CD4-positive, alpha-beta memory T cell (primary cell): ENCODE measurements at regions not wholly inside any gene's neighbourhood (a gene's known extent, or its start where the extent isn't known, plus 50 kb on each side); places are given as distances from the start of the nearest gene placed in this dataset.

Experiments used
- CTCF ChIA-PET: fragments of 350-600 bp; sonication (Branson Sonifier 250); formaldehyde crosslinking; loops from one replicate; lab custom pipeline; 2021; ENCODE audit warnings: inconsistent platforms; ENCODE audit not compliant: partially characterized antibody; lab: Charles Lee
- POLR2A ChIA-PET: fragments of 350-600 bp; sonication (Branson Sonifier 250); formaldehyde crosslinking; loops from one replicate; lab custom pipeline; 2021; ENCODE audit not compliant: partially characterized antibody; lab: Charles Lee
- DNase-seq, 5 donors: peaks; one replicate each; pipeline versions ENCODE4 v3.0.0 to v3.0.0-alpha.2; 2020 to 2022; ENCODE audit warnings: mixed read lengths in 1 of 5
- H3K27ac ChIP-seq: one replicate; pipeline ENCODE4 v1.7.0; 2013; ENCODE audit warnings: low read depth, low read length
- H3K27me3 ChIP-seq: 2 replicates; pipeline ENCODE4 v1.7.0; 2013; ENCODE audit warnings: mild to moderate bottlenecking, low read length, moderate library complexity; ENCODE audit not compliant: insufficient read depth
- H3K36me3 ChIP-seq: 2 replicates; pipeline ENCODE4 v1.7.0; 2013; ENCODE audit warnings: mild to moderate bottlenecking, low read length, moderate library complexity; ENCODE audit not compliant: insufficient read depth
- H3K4me1 ChIP-seq: 2 replicates; pipeline ENCODE4 v1.7.0; 2013; ENCODE audit warnings: mild to moderate bottlenecking, low read length, moderate library complexity; ENCODE audit not compliant: insufficient read depth
- H3K4me3 ChIP-seq, 2 donors: one replicate each; pipeline ENCODE4 v1.7.0; 2013; ENCODE audit warnings: low read length in 2 of 2, mild to moderate bottlenecking in 1 of 2
- H3K9me3 ChIP-seq, 2 donors: one replicate each; pipeline ENCODE4 v1.7.0; 2013; ENCODE audit warnings: low read length in 2 of 2, control low read depth in 1 of 2; ENCODE audit not compliant: control insufficient read depth in 1 of 2
- H3K27ac Mint-ChIP-seq, 7 donors: one replicate each; pipeline ENCODE4 v1.8.0; 2020 to 2021; ENCODE audit warnings: mixed read lengths in 7 of 7, mild to moderate bottlenecking in 6 of 7, inconsistent platforms in 3 of 7, moderate library complexity in 3 of 7
- H3K27me3 Mint-ChIP-seq, 2 donors: one replicate each; pipeline ENCODE4 v1.8.0; 2020 to 2021; ENCODE audit warnings: mixed read lengths in 2 of 2
- H3K36me3 Mint-ChIP-seq, 2 donors: one replicate each; pipeline ENCODE4 v1.8.0; 2020 to 2021; ENCODE audit warnings: mixed read lengths in 2 of 2, inconsistent platforms in 1 of 2, mild to moderate bottlenecking in 1 of 2
- H3K4me1 Mint-ChIP-seq, 4 donors: one replicate each; pipeline ENCODE4 v1.8.0; 2020 to 2021; ENCODE audit warnings: mixed read lengths in 4 of 4, mild to moderate bottlenecking in 1 of 4
- H3K4me3 Mint-ChIP-seq, 8 donors: one replicate each; pipeline ENCODE4 v1.8.0; 2020 to 2021; ENCODE audit warnings: mixed read lengths in 8 of 8, mild to moderate bottlenecking in 7 of 8, moderate library complexity in 6 of 8, inconsistent platforms in 3 of 8
- H3K9me3 Mint-ChIP-seq, 8 donors: one replicate each; pipeline ENCODE4 v1.8.0; 2020 to 2021; ENCODE audit warnings: mixed read lengths in 8 of 8, mild to moderate bottlenecking in 5 of 8, inconsistent platforms in 3 of 8, moderate library complexity in 1 of 8
- intact Hi-C: fragments of 100-400 bp; cut with micrococcal nuclease; formaldehyde crosslinking; loops from one replicate; pipeline ENCODE4 v1.15.1; 2023

- POLR2A ChIA-PET = no interaction called here
- no peaks in the 10 kb centered on the region for H3K9me3 ChIP-seq
- no peaks in the 10 kb centered on the region for H3K4me1 Mint-ChIP-seq
- no peak overlapping the region for H3K4me3 ChIP-seq
- no peaks in the 10 kb centered on the region for H3K27me3 ChIP-seq
- H3K27me3 Mint-ChIP-seq = no peaks in the 10 kb centered on the region
- no peak overlapping the region for H3K4me3 Mint-ChIP-seq
- H3K27ac ChIP-seq = no peak overlapping the region
- DNase-seq = no peak
- no peaks in the 10 kb centered on the region for H3K36me3 Mint-ChIP-seq
- no peaks in the 10 kb centered on the region for H3K36me3 ChIP-seq
- no peaks in the 10 kb centered on the region for H3K4me1 ChIP-seq
- intact Hi-C loops = no loop called here
- H3K9me3 Mint-ChIP-seq = peaks cover 2 to 13% (median 6%) of the 10 kb centered on the region in 8 donors
- CTCF ChIA-PET = no interaction called here
- H3K27ac Mint-ChIP-seq = no peak overlapping the region
These were observed 1149.1 kb upstream of the NRXN1 start for GRCh38 chr2:52181080-52181479.

- H3K27me3 Mint-ChIP-seq = no peaks in the 10 kb centered on the region
- no peak overlapping the region for H3K4me3 Mint-ChIP-seq
- Histone ChIP-seq H3K4me1 (no peaks in the 10 kb centered on the region), H3K4me3 (no peak overlapping the region), H3K36me3 (no peaks in the 10 kb centered on the region), H3K27ac (no peak overlapping the region), H3K9me3 (no peaks in the 10 kb centered on the region), H3K27me3 (no peaks in the 10 kb centered on the region)
- POLR2A ChIA-PET = no interaction called here
- intact Hi-C loops = no loop called here
- CTCF ChIA-PET = no interaction called here
- no peaks in the 10 kb centered on the region for H3K36me3 Mint-ChIP-seq
- H3K4me1 Mint-ChIP-seq = no peaks in the 10 kb centered on the region
- no peak overlapping the region for H3K27ac Mint-ChIP-seq
- DNase-seq = no peak
- peaks cover 2 to 7% (median 3%) of the 10 kb centered on the region in 8 donors for H3K9me3 Mint-ChIP-seq
These were observed 1146.9 kb upstream of the NRXN1 start for GRCh38 chr2:52178845-52179244.

- Mint-ChIP-seq H3K27me3 (no peaks in the 10 kb centered on the region), H3K4me3 (no peak overlapping the region), H3K9me3 (peaks cover 0 to 4% (median 0%) of the 10 kb centered on the region in 8 donors), H3K4me1 (no peaks in the 10 kb centered on the region), H3K27ac (no peak overlapping the region), H3K36me3 (no peaks in the 10 kb centered on the region)
- no peak for DNase-seq
- no peaks in the 10 kb centered on the region for H3K4me1 ChIP-seq
- no peak overlapping the region for H3K27ac ChIP-seq
- intact Hi-C loops = no loop called here
- H3K9me3 ChIP-seq = no peaks in the 10 kb centered on the region
- no peak overlapping the region for H3K4me3 ChIP-seq
- H3K27me3 ChIP-seq = no peaks in the 10 kb centered on the region
- CTCF ChIA-PET = no interaction called here
- POLR2A ChIA-PET = no interaction called here
- no peaks in the 10 kb centered on the region for H3K36me3 ChIP-seq
These were observed 1113.1 kb upstream of the NRXN1 start for GRCh38 chr2:52145005-52145404.

DNA sequence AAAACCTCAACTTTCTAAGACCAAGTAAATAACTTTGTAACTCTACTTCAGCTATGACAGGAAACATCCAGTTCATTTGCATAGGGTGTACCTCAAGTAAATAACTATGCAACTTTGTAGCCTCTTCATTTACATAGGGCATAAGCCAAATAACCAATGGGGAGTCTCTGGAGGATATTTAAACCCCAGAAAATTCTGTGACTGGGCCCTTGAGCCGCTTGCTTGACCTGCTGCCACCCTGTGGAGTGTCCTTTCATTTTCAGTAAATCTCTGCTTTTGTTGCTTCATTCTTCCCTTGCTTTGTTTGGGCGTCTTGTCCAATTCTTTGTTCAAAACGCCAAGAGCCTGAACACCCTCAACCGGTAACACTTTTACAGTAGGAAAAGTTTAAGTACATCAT, 1112.7 kb upstream of the NRXN1 start:
- no peaks in the 10 kb centered on the region for H3K4me1 Mint-ChIP-seq
- Histone ChIP-seq H3K27ac (no peak overlapping the region), H3K4me3 (no peak overlapping the region), H3K27me3 (no peaks in the 10 kb centered on the region), H3K9me3 (no peaks in the 10 kb centered on the region), H3K36me3 (no peaks in the 10 kb centered on the region), H3K4me1 (no peaks in the 10 kb centered on the region)
- no peak overlapping the region for H3K27ac Mint-ChIP-seq
- DNase-seq = no peak
- H3K36me3 Mint-ChIP-seq = no peaks in the 10 kb centered on the region
- intact Hi-C loops = no loop called here
- H3K27me3 Mint-ChIP-seq = no peaks in the 10 kb centered on the region
- POLR2A ChIA-PET = no interaction called here
- CTCF ChIA-PET = no interaction called here
- peaks cover 0 to 4% (median 0%) of the 10 kb centered on the region in 8 donors for H3K9me3 Mint-ChIP-seq
- no peak overlapping the region for H3K4me3 Mint-ChIP-seq

DNA sequence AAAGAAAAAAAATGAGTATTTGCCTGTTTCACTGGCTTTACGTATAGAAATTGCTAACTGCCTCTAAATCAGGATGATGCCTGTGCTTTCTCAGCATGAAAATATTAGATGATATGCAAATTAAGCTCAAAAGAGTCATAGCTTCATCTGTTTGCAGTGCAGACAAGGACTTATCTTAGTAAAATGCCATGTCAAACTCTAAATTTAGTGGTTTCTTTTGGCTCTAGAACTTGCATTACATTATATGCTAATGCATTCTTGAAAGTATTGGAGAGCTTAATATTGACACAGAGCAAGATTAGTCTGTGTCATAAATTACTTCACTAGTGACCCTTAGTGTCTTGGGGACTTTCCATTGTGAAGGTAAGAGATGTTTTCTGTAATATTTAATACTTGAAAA, 1109.1 kb upstream of the NRXN1 start:
- H3K9me3 Mint-ChIP-seq = peaks cover 0 to 6% (median 1%) of the 10 kb centered on the region in 8 donors
- H3K36me3 Mint-ChIP-seq = no peaks in the 10 kb centered on the region
- DNase-seq = no peak
- no peak overlapping the region for H3K4me3 Mint-ChIP-seq
- Histone ChIP-seq H3K27me3 (no peaks in the 10 kb centered on the region), H3K4me3 (no peak overlapping the region), H3K36me3 (no peaks in the 10 kb centered on the region), H3K27ac (no peak overlapping the region), H3K9me3 (no peaks in the 10 kb centered on the region), H3K4me1 (no peaks in the 10 kb centered on the region)
- POLR2A ChIA-PET = no interaction called here
- no peak overlapping the region for H3K27ac Mint-ChIP-seq
- no peaks in the 10 kb centered on the region for H3K27me3 Mint-ChIP-seq
- CTCF ChIA-PET = no interaction called here
- H3K4me1 Mint-ChIP-seq = no peaks in the 10 kb centered on the region
- intact Hi-C loops = no loop called here

GRCh38 chr2:52139241-52139640, 1107.3 kb upstream of the NRXN1 start:
- CTCF ChIA-PET = interaction anchor here (1.2 kb wide), 1 partner anchor 13 kb away, joined by 3 read pairs; no protein-coding TSS in a partner anchor
- H3K36me3 Mint-ChIP-seq = no peaks in the 10 kb centered on the region
- no peak overlapping the region for H3K27ac Mint-ChIP-seq
- no peak for DNase-seq
- POLR2A ChIA-PET = no interaction called here
- H3K4me3 Mint-ChIP-seq = no peak overlapping the region
- Histone ChIP-seq H3K27ac (no peak overlapping the region), H3K36me3 (no peaks in the 10 kb centered on the region), H3K4me1 (no peaks in the 10 kb centered on the region), H3K4me3 (no peak overlapping the region), H3K27me3 (no peaks in the 10 kb centered on the region), H3K9me3 (no peaks in the 10 kb centered on the region)
- intact Hi-C loops = no loop called here
- peaks cover 0 to 11% (median 3%) of the 10 kb centered on the region in 8 donors for H3K9me3 Mint-ChIP-seq
- no peaks in the 10 kb centered on the region for H3K27me3 Mint-ChIP-seq
- H3K4me1 Mint-ChIP-seq = no peaks in the 10 kb centered on the region

- no peak for DNase-seq
- Histone ChIP-seq H3K36me3 (no peaks in the 10 kb centered on the region), H3K9me3 (no peaks in the 10 kb centered on the region), H3K4me1 (no peaks in the 10 kb centered on the region), H3K27ac (no peak overlapping the region), H3K27me3 (no peaks in the 10 kb centered on the region), H3K4me3 (no peak overlapping the region)
- Mint-ChIP-seq H3K4me3 (no peak overlapping the region), H3K27me3 (no peaks in the 10 kb centered on the region), H3K4me1 (no peaks in the 10 kb centered on the region), H3K36me3 (no peaks in the 10 kb centered on the region), H3K27ac (no peak overlapping the region), H3K9me3 (peaks cover 0 to 27% (median 5%) of the 10 kb centered on the region in 8 donors)
- intact Hi-C loops = no loop called here
- ChIA-PET POLR2A (no interaction called here), CTCF (no interaction called here)
These were observed 1103.3 kb upstream of the NRXN1 start for GRCh38 chr2:52135235-52135634.

GRCh38 chr2:52128081-52128480, 1096.1 kb upstream of the NRXN1 start:
- H3K27ac Mint-ChIP-seq = peak overlapping the region in 1 of 7 donors; percentile 57
- ChIA-PET POLR2A (no interaction called here), CTCF (no interaction called here)
- Histone ChIP-seq H3K4me1 (no peaks in the 10 kb centered on the region), H3K27ac (no peak overlapping the region), H3K4me3 (no peak overlapping the region), H3K36me3 (no peaks in the 10 kb centered on the region), H3K27me3 (no peaks in the 10 kb centered on the region), H3K9me3 (no peaks in the 10 kb centered on the region)
- peaks cover 0 to 20% (median 6%) of the 10 kb centered on the region in 8 donors for H3K9me3 Mint-ChIP-seq
- H3K4me3 Mint-ChIP-seq = no peak overlapping the region
- no peaks in the 10 kb centered on the region for H3K4me1 Mint-ChIP-seq
- no peak for DNase-seq
- no peaks in the 10 kb centered on the region for H3K27me3 Mint-ChIP-seq
- H3K36me3 Mint-ChIP-seq = no peaks in the 10 kb centered on the region
- intact Hi-C loops = no loop called here
